ENCODE measurements at regions not wholly inside any gene's neighbourhood (a gene's known extent, or its start where the extent isn't known, plus 50 kb on each side); places are given as distances from the start of the nearest gene placed in this dataset.

- intact Hi-C loops (cut with DNase I; ENCODE audit: low total_unique reads), result no loop called here
- 70 to 92% (median 85%) methylated on average over 5 of the region's 5 CpGs for WGBS, 5 donors
- no peak for DNase-seq
Measured at GRCh38 chr13:109602356-109602755, 184.0 kb downstream of the IRS2 start.

DNA sequence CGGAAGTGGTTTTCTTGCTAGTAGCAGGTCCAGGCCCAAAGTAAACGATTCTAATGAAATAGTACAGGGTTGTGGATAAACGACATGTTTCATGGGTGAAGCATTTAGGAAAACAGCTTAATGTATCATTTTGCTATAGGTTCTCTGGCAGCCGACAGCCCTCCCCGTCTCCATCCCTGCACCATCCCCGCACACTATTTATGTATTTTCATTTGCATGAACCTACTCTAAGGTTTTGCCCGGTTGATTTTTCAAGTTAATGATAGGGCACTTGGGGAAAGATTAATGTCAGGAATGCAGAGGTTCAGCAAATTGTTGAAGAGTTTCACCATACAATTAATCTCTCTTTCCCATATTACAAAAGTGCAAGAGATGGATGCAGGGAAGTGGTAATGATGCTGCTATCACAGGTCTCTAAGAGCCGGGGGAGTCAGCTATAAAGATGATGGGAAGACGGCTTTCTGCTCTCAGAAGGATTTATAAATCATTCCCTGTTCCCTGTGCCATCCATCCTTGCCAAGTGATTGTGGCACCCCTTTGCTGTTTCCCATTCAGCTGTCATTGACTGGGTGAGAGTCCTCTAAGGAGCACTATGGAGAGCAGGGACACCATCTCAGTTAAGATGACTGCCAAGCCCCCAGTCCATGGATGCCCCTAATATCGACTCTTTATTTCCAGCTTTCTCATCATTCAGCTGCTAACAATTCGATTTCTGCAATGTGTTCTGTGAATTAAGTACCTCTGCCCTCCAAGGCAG is 186.3 kb downstream of the IRS2 start:
- intact Hi-C loops (cut with DNase I; ENCODE audit: low total_unique reads), result no loop called here
- 67 to 77% (median 69%) methylated on average over 11 of the region's 11 CpGs for WGBS, 5 donors
- Histone ChIP-seq H3K9me3 (no peaks in the 10 kb centered on the region), H3K4me3 (no peak overlapping the region), H3K4me1 (no peaks in the 10 kb centered on the region), H3K36me3 (no peaks in the 10 kb centered on the region), H3K27ac (no peak overlapping the region), H3K27me3 (replicated peaks in 1 of 7) (peaks cover 0 to 16% (median 0%) of the 10 kb centered on the region in 7 donors)
- TF ChIP-seq, protein P1, sequence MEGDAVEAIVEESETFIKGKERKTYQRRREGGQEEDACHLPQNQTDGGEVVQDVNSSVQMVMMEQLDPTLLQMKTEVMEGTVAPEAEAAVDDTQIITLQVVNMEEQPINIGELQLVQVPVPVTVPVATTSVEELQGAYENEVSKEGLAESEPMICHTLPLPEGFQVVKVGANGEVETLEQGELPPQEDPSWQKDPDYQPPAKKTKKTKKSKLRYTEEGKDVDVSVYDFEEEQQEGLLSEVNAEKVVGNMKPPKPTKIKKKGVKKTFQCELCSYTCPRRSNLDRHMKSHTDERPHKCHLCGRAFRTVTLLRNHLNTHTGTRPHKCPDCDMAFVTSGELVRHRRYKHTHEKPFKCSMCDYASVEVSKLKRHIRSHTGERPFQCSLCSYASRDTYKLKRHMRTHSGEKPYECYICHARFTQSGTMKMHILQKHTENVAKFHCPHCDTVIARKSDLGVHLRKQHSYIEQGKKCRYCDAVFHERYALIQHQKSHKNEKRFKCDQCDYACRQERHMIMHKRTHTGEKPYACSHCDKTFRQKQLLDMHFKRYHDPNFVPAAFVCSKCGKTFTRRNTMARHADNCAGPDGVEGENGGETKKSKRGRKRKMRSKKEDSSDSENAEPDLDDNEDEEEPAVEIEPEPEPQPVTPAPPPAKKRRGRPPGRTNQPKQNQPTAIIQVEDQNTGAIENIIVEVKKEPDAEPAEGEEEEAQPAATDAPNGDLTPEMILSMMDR (IDR thresholded peaks at IDR 0.05 in 8 of 11, conservative IDR thresholded peaks at IDR 0.05 in 3 of 11), result no peak
- TF ChIP-seq POLR2A (IDR thresholded peaks at IDR 0.05) (no peak), POLR2AphosphoS5 (IDR thresholded peaks at IDR 0.05) (no peak)
- DNase-seq, result no peak

More at GRCh38 chr13:109602356-109602755, 184.0 kb downstream of the IRS2 start:
- TF ChIP-seq, protein P1 (IDR thresholded peaks at IDR 0.05 in 8 of 11, conservative IDR thresholded peaks at IDR 0.05 in 3 of 11), result no peak
- TF ChIP-seq POLR2AphosphoS5 (IDR thresholded peaks at IDR 0.05) (no peak), POLR2A (IDR thresholded peaks at IDR 0.05) (no peak)
- peaks cover 0 to 16% (median 0%) of the 10 kb centered on the region in 7 donors for H3K27me3 ChIP-seq (replicated peaks in 1 of 7)
- no peak overlapping the region for H3K27ac ChIP-seq
- no peaks in the 10 kb centered on the region for H3K9me3 ChIP-seq
- no peaks in the 10 kb centered on the region for H3K36me3 ChIP-seq
- H3K4me1 ChIP-seq, result no peaks in the 10 kb centered on the region
- H3K4me3 ChIP-seq, result no peak overlapping the region

DNA sequence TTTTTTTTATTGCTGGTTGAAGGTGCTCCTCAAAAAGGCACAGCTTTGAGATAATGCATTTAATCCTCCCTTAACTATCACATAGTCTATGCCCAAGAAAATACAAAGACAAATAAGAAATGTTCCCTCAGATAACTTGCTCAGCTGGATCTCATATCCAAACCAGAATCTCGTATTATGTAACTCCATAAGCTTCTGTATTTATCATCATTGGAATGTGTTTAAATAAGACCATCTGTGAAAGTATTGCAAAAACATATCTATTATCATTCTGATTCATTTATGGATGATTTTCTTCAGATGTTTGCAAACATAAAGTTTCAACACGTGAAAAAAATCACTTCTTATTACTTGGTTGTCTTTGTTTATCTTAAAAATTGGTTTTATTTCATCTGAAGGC is 190.9 kb downstream of the IRS2 start:
- intact Hi-C loops (cut with DNase I; ENCODE audit: low total_unique reads), result no loop called here
- H3K27me3 ChIP-seq (replicated peaks in 1 of 7), result peaks cover 0 to 6% (median 0%) of the 10 kb centered on the region in 7 donors
- no peak overlapping the region for H3K4me3 ChIP-seq
- TF ChIP-seq, protein P1 (IDR thresholded peaks at IDR 0.05 in 8 of 11, conservative IDR thresholded peaks at IDR 0.05 in 3 of 11), result no peak
- TF ChIP-seq POLR2A (IDR thresholded peaks at IDR 0.05) (no peak), POLR2AphosphoS5 (IDR thresholded peaks at IDR 0.05) (no peak)
- no peaks in the 10 kb centered on the region for H3K4me1 ChIP-seq
- H3K36me3 ChIP-seq, result no peaks in the 10 kb centered on the region
- H3K9me3 ChIP-seq, result no peaks in the 10 kb centered on the region
- no peak for DNase-seq
- WGBS, 5 donors, result 54 to 73% (median 70%) methylated on average over 2 of the region's 2 CpGs
- no peak overlapping the region for H3K27ac ChIP-seq

- Histone ChIP-seq H3K27me3 (replicated peaks in 1 of 7) (peaks cover 0 to 8% (median 0%) of the 10 kb centered on the region in 7 donors), H3K36me3 (no peaks in the 10 kb centered on the region), H3K4me1 (no peaks in the 10 kb centered on the region), H3K9me3 (no peaks in the 10 kb centered on the region), H3K27ac (no peak overlapping the region), H3K4me3 (no peak overlapping the region)
- WGBS, 5 donors, result 74 to 88% (median 83%) methylated on average over 3 of the region's 3 CpGs
- TF ChIP-seq, protein P1 (IDR thresholded peaks at IDR 0.05 in 8 of 11, conservative IDR thresholded peaks at IDR 0.05 in 3 of 11), result no peak
- intact Hi-C loops (cut with DNase I; ENCODE audit: low total_unique reads), result no loop called here
- DNase-seq, result no peak
Measured at GRCh38 chr13:109593230-109593629, 193.2 kb downstream of the IRS2 start.

Measured in spleen (tissue), 11 donors.